ENCODE measurements at regions not wholly inside any gene's neighbourhood (a gene's known extent, or its start where the extent isn't known, plus 50 kb on each side); places are given as distances from the start of the nearest gene placed in this dataset.

GRCh38 chr2:120587997-120588336 is 147.7 kb upstream of the GLI2 start:
- no peaks in the 10 kb centered on the region for H4K20me1 ChIP-seq (ENCODE audit: insufficient read depth, low read length)
- no peak overlapping the region for H3K4me2 ChIP-seq (ENCODE audit: low read length)
- TF ChIP-seq EZH2 (IDR thresholded peaks at IDR 0.05; ENCODE audit: borderline replicate concordance, low read length) (no peak), CTCF (IDR thresholded peaks at IDR 0.05; ENCODE audit: low read length) (no peak)
- no peak overlapping the region for H3K27ac ChIP-seq (ENCODE audit: low read depth, low read length, poor library complexity, severe bottlenecking)
- H3K36me3 ChIP-seq (ENCODE audit: insufficient read depth, low read length), result no peaks in the 10 kb centered on the region
- no peaks in the 10 kb centered on the region for H3K9me3 ChIP-seq (ENCODE audit: low read length)
- H3K79me2 ChIP-seq (ENCODE audit: insufficient read depth, low read length), result no peaks in the 10 kb centered on the region
- no peaks in the 10 kb centered on the region for H3K4me1 ChIP-seq (ENCODE audit: insufficient read depth, low read length, severe bottlenecking)
- H2AFZ ChIP-seq (ENCODE audit: low read length), result no peak overlapping the region
- no peaks in the 10 kb centered on the region for H3K9me2 ChIP-seq (ENCODE audit: low read depth, low read length)
- no peak overlapping the region for H3K9ac ChIP-seq (ENCODE audit: low read length)
- no peak overlapping the region for H3K4me3 ChIP-seq (ENCODE audit: low read depth, low read length, poor library complexity, severe bottlenecking)
- no peaks in the 10 kb centered on the region for H3K27me3 ChIP-seq (ENCODE audit: insufficient read depth, low read length)
- no peaks in the 10 kb centered on the region for H3F3A ChIP-seq (ENCODE audit: insufficient read depth, low read length)

- H3K27me3 ChIP-seq (ENCODE audit: insufficient read depth, low read length), result no peaks in the 10 kb centered on the region
- H3K4me3 ChIP-seq (ENCODE audit: low read depth, low read length, poor library complexity, severe bottlenecking), result no peak overlapping the region
- no peak overlapping the region for H2AFZ ChIP-seq (ENCODE audit: low read length)
- no peaks in the 10 kb centered on the region for H3K9me2 ChIP-seq (ENCODE audit: low read depth, low read length)
- no peaks in the 10 kb centered on the region for H3K79me2 ChIP-seq (ENCODE audit: insufficient read depth, low read length)
- H3K9me3 ChIP-seq (ENCODE audit: low read length), result no peaks in the 10 kb centered on the region
- no peaks in the 10 kb centered on the region for H3K36me3 ChIP-seq (ENCODE audit: insufficient read depth, low read length)
- H3F3A ChIP-seq (ENCODE audit: insufficient read depth, low read length), result no peaks in the 10 kb centered on the region
- no peak overlapping the region for H3K27ac ChIP-seq (ENCODE audit: low read depth, low read length, poor library complexity, severe bottlenecking)
- H3K4me2 ChIP-seq (ENCODE audit: low read length), result no peak overlapping the region
- H4K20me1 ChIP-seq (ENCODE audit: insufficient read depth, low read length), result no peaks in the 10 kb centered on the region
- H3K4me1 ChIP-seq (ENCODE audit: insufficient read depth, low read length, severe bottlenecking), result no peaks in the 10 kb centered on the region
- TF ChIP-seq CTCF (IDR thresholded peaks at IDR 0.05; ENCODE audit: low read length), result no peak
- no peak for TF ChIP-seq EZH2 (IDR thresholded peaks at IDR 0.05; ENCODE audit: borderline replicate concordance, low read length)
- H3K9ac ChIP-seq (ENCODE audit: low read length), result no peak overlapping the region
Observed at GRCh38 chr2:120589771-120590608, 145.7 kb upstream of the GLI2 start.

GRCh38 chr2:120590841-120591240 is 144.8 kb upstream of the GLI2 start:
- no peak overlapping the region for H3K27ac ChIP-seq (ENCODE audit: low read depth, low read length, poor library complexity, severe bottlenecking)
- no peak overlapping the region for H3K4me2 ChIP-seq (ENCODE audit: low read length)
- no peaks in the 10 kb centered on the region for H3F3A ChIP-seq (ENCODE audit: insufficient read depth, low read length)
- H3K9me2 ChIP-seq (ENCODE audit: low read depth, low read length), result no peaks in the 10 kb centered on the region
- H3K79me2 ChIP-seq (ENCODE audit: insufficient read depth, low read length), result no peaks in the 10 kb centered on the region
- H3K4me1 ChIP-seq (ENCODE audit: insufficient read depth, low read length, severe bottlenecking), result no peaks in the 10 kb centered on the region
- no peaks in the 10 kb centered on the region for H3K27me3 ChIP-seq (ENCODE audit: insufficient read depth, low read length)
- H3K9me3 ChIP-seq (ENCODE audit: low read length), result no peaks in the 10 kb centered on the region
- TF ChIP-seq CTCF (IDR thresholded peaks at IDR 0.05; ENCODE audit: low read length) (no peak), EZH2 (IDR thresholded peaks at IDR 0.05; ENCODE audit: borderline replicate concordance, low read length) (no peak)
- no peak overlapping the region for H3K4me3 ChIP-seq (ENCODE audit: low read depth, low read length, poor library complexity, severe bottlenecking)
- H2AFZ ChIP-seq (ENCODE audit: low read length), result no peak overlapping the region
- H3K36me3 ChIP-seq (ENCODE audit: insufficient read depth, low read length), result no peaks in the 10 kb centered on the region
- H3K9ac ChIP-seq (ENCODE audit: low read length), result no peak overlapping the region
- no peaks in the 10 kb centered on the region for H4K20me1 ChIP-seq (ENCODE audit: insufficient read depth, low read length)

Measured in OCI-LY1 (cell line).